Activated CD4-positive, alpha-beta memory T cell treated with anti-CD3 and anti-CD28 coated beads for 36 hours (primary cell): ENCODE measurements at regions not wholly inside any gene's neighbourhood (a gene's known extent, or its start where the extent isn't known, plus 50 kb on each side); places are given as distances from the start of the nearest gene placed in this dataset.

Experiments used
- CTCF ChIA-PET: fragments of 350-600 bp; sonication (Branson Sonifier 250); formaldehyde crosslinking; loops from one replicate; lab custom pipeline; 2021; ENCODE audit warnings: antibody characterized with exemption, inconsistent platforms; lab: Charles Lee
- POLR2A ChIA-PET: fragments of 350-600 bp; sonication (Branson Sonifier 250); formaldehyde crosslinking; loops from one replicate; lab custom pipeline; 2021; ENCODE audit warnings: antibody characterized with exemption; lab: Charles Lee
- DNase-seq: peaks from one replicate; pipeline ENCODE4 v3.0.0-alpha.2; 2020
- H3K27ac Mint-ChIP-seq: one replicate; pipeline ENCODE4 v1.8.0; 2021; ENCODE audit warnings: mixed read lengths
- H3K27me3 Mint-ChIP-seq: one replicate; pipeline ENCODE4 v1.8.0; 2021; ENCODE audit warnings: mixed read lengths
- H3K36me3 Mint-ChIP-seq: one replicate; pipeline ENCODE4 v1.8.0; 2021; ENCODE audit warnings: mixed read lengths
- H3K4me1 Mint-ChIP-seq: one replicate; pipeline ENCODE4 v1.8.0; 2021; ENCODE audit warnings: low read depth, mixed read lengths
- H3K4me3 Mint-ChIP-seq: one replicate; pipeline ENCODE4 v1.8.0; 2021; ENCODE audit warnings: mild to moderate bottlenecking, mixed read lengths
- H3K9me3 Mint-ChIP-seq: one replicate; pipeline ENCODE4 v1.8.0; 2021; ENCODE audit warnings: mixed read lengths
- intact Hi-C: fragments of 100-400 bp; cut with micrococcal nuclease; formaldehyde crosslinking; loops from one replicate; pipeline ENCODE4 v1.15.1; 2023

DNA sequence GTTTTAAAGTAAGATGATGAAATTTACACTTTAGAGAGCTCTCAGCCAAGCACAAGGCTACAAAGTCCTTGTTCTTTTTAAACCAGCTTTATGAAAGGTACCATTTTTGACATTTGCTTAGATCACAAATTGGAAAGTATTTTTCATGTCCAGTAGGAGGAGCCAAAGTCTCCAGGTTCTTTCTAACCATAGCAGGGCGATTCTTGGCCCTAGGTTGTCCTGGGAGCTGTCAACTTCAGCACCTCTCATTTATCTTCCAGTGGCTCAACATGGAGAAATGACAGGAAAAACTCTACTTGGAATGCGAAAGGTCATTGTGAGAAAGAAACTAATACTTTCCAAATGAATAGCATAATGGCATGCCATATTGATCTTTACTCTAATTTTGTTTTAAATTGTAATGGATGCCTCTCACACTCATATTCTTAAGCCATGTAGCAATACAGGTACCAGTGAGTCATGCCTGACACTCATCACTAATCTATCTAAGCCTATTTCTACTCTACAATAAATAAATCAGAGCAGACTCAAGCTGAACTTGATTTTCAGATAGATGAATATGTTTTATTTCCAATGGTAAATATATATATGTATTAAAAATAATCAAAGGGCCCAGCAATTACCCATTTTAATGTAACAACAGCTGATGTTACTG is 919.1 kb upstream of the EEF2KMT start:
- CTCF ChIA-PET = no interaction called here
- intact Hi-C loops = loop anchor here (5.0 kb wide), 1 partner anchor 626 kb away; no protein-coding TSS in a partner anchor
- H3K27ac Mint-ChIP-seq = no peak overlapping the region
- H3K36me3 Mint-ChIP-seq = no peaks in the 10 kb centered on the region
- POLR2A ChIA-PET = no interaction called here
- H3K4me1 Mint-ChIP-seq = no peaks in the 10 kb centered on the region
- H3K4me3 Mint-ChIP-seq = no peak overlapping the region
- peaks cover 14% of the 10 kb centered on the region for H3K9me3 Mint-ChIP-seq
- no peak for DNase-seq
- peaks cover 7% of the 10 kb centered on the region for H3K27me3 Mint-ChIP-seq

DNA sequence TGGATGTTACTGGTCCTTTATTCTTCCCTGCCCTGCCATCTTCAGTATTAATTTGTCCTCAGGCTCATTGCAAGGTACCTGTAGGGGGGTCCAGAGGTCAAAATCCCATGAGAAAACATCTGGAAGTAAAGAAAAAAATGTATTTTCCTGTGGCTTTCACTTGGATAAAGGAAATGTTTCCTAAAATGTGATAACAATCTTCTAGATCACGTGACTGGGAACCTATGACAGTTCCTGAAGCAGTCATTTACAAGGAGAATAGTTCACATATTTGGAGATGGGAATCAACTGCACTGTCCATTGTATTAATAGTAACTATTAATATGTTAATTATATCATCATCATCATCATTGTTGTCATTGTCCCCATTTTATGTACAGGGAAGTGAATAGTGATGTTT is 915.1 kb upstream of the EEF2KMT start:
- H3K27me3 Mint-ChIP-seq = no peaks in the 10 kb centered on the region
- no peak for DNase-seq
- ChIA-PET POLR2A (interaction anchor here (0.6 kb wide), 1 partner anchor 11 kb away, joined by 3 read pairs; no protein-coding TSS in a partner anchor), CTCF (no interaction called here)
- peaks cover 20% of the 10 kb centered on the region for H3K9me3 Mint-ChIP-seq
- no peaks in the 10 kb centered on the region for H3K36me3 Mint-ChIP-seq
- H3K4me3 Mint-ChIP-seq = no peak overlapping the region
- H3K27ac Mint-ChIP-seq = no peak overlapping the region
- H3K4me1 Mint-ChIP-seq = no peaks in the 10 kb centered on the region
- intact Hi-C loops = no loop called here

DNA sequence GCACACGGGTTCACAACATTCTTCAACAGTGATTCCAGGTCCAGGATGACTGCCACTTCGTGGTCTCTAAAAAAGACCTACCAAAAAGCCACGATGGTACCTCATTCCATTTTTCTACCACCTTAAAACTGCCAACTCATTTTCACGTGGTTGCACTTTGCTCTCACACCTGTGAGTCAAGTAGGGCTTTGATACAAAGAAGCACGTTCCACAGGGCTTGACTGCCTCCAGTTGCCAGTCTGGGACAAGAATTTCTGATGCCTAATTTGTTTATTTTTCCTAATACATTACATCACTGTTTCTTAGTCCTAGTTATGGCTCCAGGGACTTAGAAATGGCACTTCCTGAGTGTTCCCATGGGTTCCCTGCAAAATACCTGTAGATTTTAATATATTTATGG is 911.6 kb upstream of the EEF2KMT start:
- Mint-ChIP-seq H3K27ac (no peak overlapping the region), H3K4me1 (no peaks in the 10 kb centered on the region), H3K4me3 (no peak overlapping the region), H3K36me3 (no peaks in the 10 kb centered on the region), H3K9me3 (peaks cover 12% of the 10 kb centered on the region), H3K27me3 (no peaks in the 10 kb centered on the region)
- CTCF ChIA-PET = no interaction called here
- POLR2A ChIA-PET = no interaction called here
- intact Hi-C loops = no loop called here
- DNase-seq = no peak

DNA sequence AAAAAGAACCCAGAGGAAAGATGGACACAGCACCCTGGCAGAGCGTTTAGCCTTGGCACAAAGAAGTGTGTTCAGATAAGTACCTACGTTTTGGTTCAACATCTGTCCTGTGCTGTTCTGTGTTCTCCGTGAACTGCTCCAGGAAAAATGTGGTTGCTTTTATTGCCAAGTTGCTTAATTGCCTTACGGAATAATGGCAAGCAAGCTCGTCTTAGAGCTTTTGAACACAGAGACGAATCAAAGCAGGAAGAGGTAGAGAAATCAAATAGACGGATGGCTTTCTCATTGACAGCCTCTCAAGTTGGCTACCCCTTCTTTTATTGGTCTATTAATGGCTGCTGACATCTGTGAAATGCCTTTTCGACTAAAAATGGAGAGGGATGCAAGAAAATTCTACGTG is 911.1 kb upstream of the EEF2KMT start:
- no peak for DNase-seq
- ChIA-PET POLR2A (no interaction called here), CTCF (no interaction called here)
- intact Hi-C loops = no loop called here
- H3K9me3 Mint-ChIP-seq = peaks cover 12% of the 10 kb centered on the region
- no peaks in the 10 kb centered on the region for H3K4me1 Mint-ChIP-seq
- no peak overlapping the region for H3K4me3 Mint-ChIP-seq
- no peak overlapping the region for H3K27ac Mint-ChIP-seq
- no peaks in the 10 kb centered on the region for H3K36me3 Mint-ChIP-seq
- no peaks in the 10 kb centered on the region for H3K27me3 Mint-ChIP-seq

DNA sequence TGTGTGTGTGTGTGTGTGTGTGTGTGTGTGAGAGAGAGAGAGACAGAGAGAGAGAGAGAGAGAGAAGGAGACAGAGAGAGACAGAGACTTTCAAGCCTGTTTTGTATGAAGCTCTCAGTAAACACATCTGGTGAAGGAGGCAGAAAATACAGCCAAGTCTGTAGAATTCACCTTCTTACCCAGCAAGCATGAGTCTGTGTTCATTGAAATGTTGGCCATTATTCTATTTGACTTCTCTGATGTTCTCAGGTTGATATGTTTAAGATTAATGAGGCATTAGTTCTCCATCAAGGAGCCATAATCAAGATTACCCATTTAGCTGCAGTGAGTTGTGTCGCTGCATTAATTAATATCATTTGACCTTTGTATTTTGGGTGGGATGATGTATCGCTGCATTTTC is 895.8 kb upstream of the EEF2KMT start:
- ChIA-PET CTCF (no interaction called here), POLR2A (no interaction called here)
- Mint-ChIP-seq H3K27ac (no peak overlapping the region), H3K4me3 (no peak overlapping the region), H3K9me3 (peaks cover 11% of the 10 kb centered on the region), H3K27me3 (no peaks in the 10 kb centered on the region), H3K4me1 (no peaks in the 10 kb centered on the region), H3K36me3 (no peaks in the 10 kb centered on the region)
- DNase-seq = no peak
- intact Hi-C loops = no loop called here

DNA sequence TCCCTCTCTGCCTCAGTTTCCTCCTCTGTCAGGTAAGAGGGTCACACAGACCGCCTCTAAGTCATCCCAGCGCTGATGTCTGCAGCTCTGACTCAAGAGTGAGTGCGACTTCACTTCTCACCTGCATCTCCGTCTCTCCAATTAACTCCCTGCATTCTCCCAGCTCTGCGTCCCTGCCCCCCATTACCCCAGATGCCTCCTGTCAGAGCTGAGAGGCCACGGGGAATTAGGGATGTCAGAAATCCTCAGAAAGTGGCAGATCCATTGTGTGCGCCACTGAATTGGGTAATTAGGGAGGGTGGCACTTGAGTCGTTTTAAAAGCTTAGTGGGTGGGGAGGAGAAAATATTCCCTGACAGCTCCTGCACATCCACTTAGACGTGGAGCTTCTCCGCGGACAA is 885.4 kb upstream of the EEF2KMT start:
- H3K9me3 Mint-ChIP-seq = peaks cover 11% of the 10 kb centered on the region
- no peaks in the 10 kb centered on the region for H3K36me3 Mint-ChIP-seq
- no peak overlapping the region for H3K27ac Mint-ChIP-seq
- H3K4me1 Mint-ChIP-seq = no peaks in the 10 kb centered on the region
- intact Hi-C loops = no loop called here
- ChIA-PET CTCF (no interaction called here), POLR2A (no interaction called here)
- H3K27me3 Mint-ChIP-seq = no peaks in the 10 kb centered on the region
- no peak for DNase-seq
- no peak overlapping the region for H3K4me3 Mint-ChIP-seq

DNA sequence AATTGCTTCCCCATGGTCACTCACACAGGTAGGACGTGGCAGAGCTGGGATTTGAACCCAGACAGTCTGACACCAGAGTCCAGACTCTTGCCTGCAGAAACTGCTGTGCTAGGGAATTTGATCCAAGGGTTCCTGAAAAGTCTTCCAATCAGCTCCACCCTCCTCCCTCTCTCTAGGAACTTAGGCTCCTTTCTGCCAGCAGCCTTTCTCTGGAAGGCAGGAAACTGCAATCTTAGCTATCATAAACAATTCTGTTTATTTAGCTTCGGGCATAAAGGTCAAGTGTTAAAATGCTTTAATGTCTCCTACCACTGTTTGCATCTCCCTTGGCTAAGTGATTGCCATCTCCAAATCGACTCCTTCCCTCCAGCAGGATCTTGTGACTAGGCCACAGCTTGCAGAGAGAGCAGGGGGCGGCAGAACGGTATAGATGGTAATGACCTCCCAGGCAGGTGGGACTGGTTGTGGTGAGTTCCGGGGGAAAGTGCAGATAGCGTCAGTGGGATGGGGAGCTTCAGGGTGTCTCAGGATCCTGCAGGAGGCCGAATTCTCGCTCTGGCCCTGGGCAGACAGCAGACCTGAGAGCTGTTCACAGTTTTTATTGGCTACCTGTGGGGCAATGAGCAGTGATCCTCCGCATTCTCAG is 882.4 kb upstream of the EEF2KMT start:
- no peak overlapping the region for H3K27ac Mint-ChIP-seq
- ChIA-PET CTCF (no interaction called here), POLR2A (no interaction called here)
- DNase-seq = no peak
- peaks cover 9% of the 10 kb centered on the region for H3K9me3 Mint-ChIP-seq
- H3K4me1 Mint-ChIP-seq = no peaks in the 10 kb centered on the region
- no peaks in the 10 kb centered on the region for H3K36me3 Mint-ChIP-seq
- H3K27me3 Mint-ChIP-seq = no peaks in the 10 kb centered on the region
- intact Hi-C loops = no loop called here
- no peak overlapping the region for H3K4me3 Mint-ChIP-seq

DNA sequence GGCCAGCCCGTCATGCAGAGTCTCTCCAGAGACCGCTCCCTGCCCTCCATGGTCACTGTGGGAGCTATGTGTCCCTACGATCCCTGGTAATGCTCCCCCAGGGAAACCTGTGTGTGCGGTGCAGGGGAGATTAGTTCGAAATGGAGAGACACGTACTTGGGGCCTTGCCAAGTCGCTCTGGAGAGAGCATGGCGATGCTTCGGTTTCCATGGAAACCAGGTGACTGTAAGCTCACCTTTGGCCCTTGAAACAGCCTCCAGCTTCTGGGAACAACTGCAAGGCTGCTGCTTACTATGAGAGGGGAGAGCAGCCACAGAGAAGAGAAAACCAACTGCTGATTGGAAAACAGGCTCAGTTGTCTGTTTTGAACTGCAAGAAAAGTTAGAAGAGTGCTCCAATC is 879.7 kb upstream of the EEF2KMT start:
- H3K36me3 Mint-ChIP-seq = no peaks in the 10 kb centered on the region
- no peak for DNase-seq
- no peak overlapping the region for H3K4me3 Mint-ChIP-seq
- POLR2A ChIA-PET = no interaction called here
- intact Hi-C loops = no loop called here
- no peaks in the 10 kb centered on the region for H3K4me1 Mint-ChIP-seq
- H3K27me3 Mint-ChIP-seq = no peaks in the 10 kb centered on the region
- no peak overlapping the region for H3K27ac Mint-ChIP-seq
- CTCF ChIA-PET = no interaction called here
- H3K9me3 Mint-ChIP-seq = peaks cover 10% of the 10 kb centered on the region

DNA sequence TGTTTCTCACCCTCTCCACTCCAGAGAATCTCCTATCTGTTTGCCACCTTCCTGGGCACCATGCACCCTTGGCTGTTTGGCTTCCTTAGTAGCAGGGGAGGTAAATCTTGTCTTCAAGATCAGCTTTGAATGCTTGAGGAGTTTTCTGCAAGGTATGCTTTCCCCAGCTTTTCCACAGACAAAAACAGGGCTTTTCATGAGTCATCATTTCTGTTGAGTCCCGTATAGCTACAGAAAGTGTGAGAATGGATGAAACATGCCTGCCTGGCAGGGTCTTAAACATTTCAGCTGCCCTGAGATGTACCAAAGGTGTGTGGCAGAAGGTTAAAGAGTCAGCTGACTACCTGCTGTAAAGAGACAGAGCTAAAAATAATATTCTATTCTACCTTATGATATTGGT is 875.2 kb upstream of the EEF2KMT start:
- no peak overlapping the region for H3K4me3 Mint-ChIP-seq
- POLR2A ChIA-PET = no interaction called here

DNA sequence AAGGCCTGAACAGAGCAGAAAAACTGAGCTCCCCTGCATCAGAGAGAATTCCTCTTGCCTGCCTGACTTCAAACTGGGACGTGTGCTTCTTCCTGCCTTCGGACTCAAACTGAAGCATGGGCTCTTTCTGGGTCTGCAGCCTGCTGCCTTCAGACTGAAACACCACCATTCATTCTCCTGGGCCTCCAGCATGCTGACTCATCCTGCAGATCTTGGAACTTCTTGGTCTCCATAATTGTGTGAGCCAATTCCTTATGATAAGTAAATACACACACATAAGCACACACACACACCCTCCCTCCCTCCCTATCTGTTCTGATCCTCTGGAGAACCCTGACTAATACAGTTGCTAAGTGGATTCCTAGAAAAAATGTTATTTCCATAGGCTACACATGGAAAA is 874.3 kb upstream of the EEF2KMT start:
- DNase-seq = no peak
- no peaks in the 10 kb centered on the region for H3K36me3 Mint-ChIP-seq
- H3K4me3 Mint-ChIP-seq = no peak overlapping the region
- H3K9me3 Mint-ChIP-seq = peaks cover 18% of the 10 kb centered on the region
- H3K27me3 Mint-ChIP-seq = no peaks in the 10 kb centered on the region
- POLR2A ChIA-PET = no interaction called here
- intact Hi-C loops = no loop called here
- no peaks in the 10 kb centered on the region for H3K4me1 Mint-ChIP-seq
- H3K27ac Mint-ChIP-seq = no peak overlapping the region
- CTCF ChIA-PET = no interaction called here

More for the DNA sequence above, 875.2 kb upstream of the EEF2KMT start:
- intact Hi-C loops = no loop called here
- Mint-ChIP-seq H3K27me3 (no peaks in the 10 kb centered on the region), H3K27ac (no peak overlapping the region), H3K9me3 (peaks cover 16% of the 10 kb centered on the region), H3K4me1 (no peaks in the 10 kb centered on the region), H3K36me3 (no peaks in the 10 kb centered on the region)
- CTCF ChIA-PET = no interaction called here
- no peak for DNase-seq

DNA sequence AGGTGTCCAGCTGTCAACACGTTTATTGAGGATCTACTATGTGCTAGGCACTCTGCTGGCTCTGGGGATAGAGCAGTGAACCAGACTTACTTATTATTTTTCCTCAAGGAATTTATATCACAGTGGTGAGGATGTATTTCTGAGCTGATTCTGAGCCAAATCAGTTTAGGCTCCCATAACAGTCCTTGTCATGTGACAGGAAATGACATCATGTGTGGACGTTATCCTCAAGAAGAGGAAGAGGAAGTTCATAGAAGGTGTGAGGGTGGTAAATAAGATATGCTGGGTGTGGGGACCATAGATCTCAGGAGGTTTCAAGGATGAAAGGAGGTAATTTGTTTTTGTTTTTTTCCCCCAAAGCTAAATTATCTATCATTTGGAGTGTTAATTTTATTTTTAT is 873.5 kb upstream of the EEF2KMT start:
- Mint-ChIP-seq H3K27ac (no peak overlapping the region), H3K36me3 (no peaks in the 10 kb centered on the region), H3K4me1 (no peaks in the 10 kb centered on the region), H3K9me3 (peaks cover 18% of the 10 kb centered on the region), H3K27me3 (no peaks in the 10 kb centered on the region), H3K4me3 (no peak overlapping the region)
- POLR2A ChIA-PET = no interaction called here
- DNase-seq = no peak
- intact Hi-C loops = no loop called here
- CTCF ChIA-PET = no interaction called here

DNA sequence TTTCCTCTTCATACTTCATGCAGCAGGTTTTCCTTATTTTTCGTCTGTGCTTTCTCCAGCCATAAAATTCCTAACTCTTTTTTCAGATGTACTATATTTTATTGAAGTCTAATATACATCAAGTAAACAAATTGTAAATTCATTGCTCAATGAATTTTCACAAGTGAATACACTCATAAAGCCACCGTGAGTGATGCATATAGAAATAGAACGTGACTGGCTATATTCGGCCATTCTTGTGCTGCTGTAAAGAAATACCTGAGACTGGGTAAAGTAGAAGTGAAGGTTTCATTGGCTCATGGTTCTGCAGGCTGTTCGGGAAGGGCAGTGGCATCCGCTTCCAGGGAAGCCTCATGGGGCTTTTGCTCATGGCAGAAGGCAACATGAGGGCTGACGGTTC is 868.4 kb upstream of the EEF2KMT start:
- H3K27me3 Mint-ChIP-seq = no peaks in the 10 kb centered on the region
- no peak overlapping the region for H3K4me3 Mint-ChIP-seq
- POLR2A ChIA-PET = no interaction called here
- intact Hi-C loops = no loop called here
- CTCF ChIA-PET = no interaction called here
- no peak for DNase-seq
- no peak overlapping the region for H3K27ac Mint-ChIP-seq
- no peaks in the 10 kb centered on the region for H3K36me3 Mint-ChIP-seq
- H3K9me3 Mint-ChIP-seq = peaks cover 11% of the 10 kb centered on the region
- no peaks in the 10 kb centered on the region for H3K4me1 Mint-ChIP-seq

DNA sequence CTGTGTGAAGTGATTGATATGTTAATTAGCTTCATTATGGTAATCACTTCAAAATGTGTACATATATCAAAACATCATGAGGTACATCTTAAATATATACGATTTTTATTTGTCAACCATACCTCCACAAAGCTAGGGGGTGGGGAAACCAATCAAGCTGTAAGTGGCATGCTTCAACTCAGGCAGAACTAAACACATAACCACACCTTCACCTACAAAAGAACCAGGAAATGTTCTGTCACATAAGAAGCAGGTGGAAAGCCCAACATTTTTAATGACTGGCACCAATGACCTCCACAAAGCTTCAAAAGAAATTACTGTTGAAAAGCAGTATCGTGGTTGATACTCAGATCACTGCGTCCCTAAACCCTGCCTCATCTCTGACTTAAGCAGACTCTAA is 867.7 kb upstream of the EEF2KMT start:
- H3K27ac Mint-ChIP-seq = no peak overlapping the region
- no peak overlapping the region for H3K4me3 Mint-ChIP-seq
- CTCF ChIA-PET = no interaction called here
- H3K4me1 Mint-ChIP-seq = no peaks in the 10 kb centered on the region
- intact Hi-C loops = no loop called here
- DNase-seq = no peak
- H3K27me3 Mint-ChIP-seq = no peaks in the 10 kb centered on the region
- no peaks in the 10 kb centered on the region for H3K36me3 Mint-ChIP-seq
- POLR2A ChIA-PET = no interaction called here
- H3K9me3 Mint-ChIP-seq = peaks cover 9% of the 10 kb centered on the region
